HUES64 (cell line): ENCODE measurements at regions not wholly inside any gene's neighbourhood (a gene's known extent, or its start where the extent isn't known, plus 50 kb on each side); places are given as distances from the start of the nearest gene placed in this dataset.
"Not testable (repeated sequence)": the region's sequence is repeated elsewhere in the genome, so short reads cannot be mapped to it uniquely, and the experiment has no call there.

Experiments used
- H3K27ac ChIP-seq: 2 replicates; pipeline ENCODE4 v1.7.0; 2013; ENCODE audit warnings: low read depth, low read length, inconsistent platforms
- H3K27me3 ChIP-seq: 2 replicates; pipeline ENCODE4 v1.6.1; 2013; ENCODE audit warnings: mild to moderate bottlenecking, low read length; ENCODE audit not compliant: insufficient read depth
- H3K36me3 ChIP-seq: 2 replicates; pipeline ENCODE4 v1.6.1; 2013; ENCODE audit warnings: mild to moderate bottlenecking, low read length; ENCODE audit not compliant: insufficient read depth
- H3K4me1 ChIP-seq: 2 replicates; pipeline ENCODE4 v1.6.1; 2013; ENCODE audit warnings: mild to moderate bottlenecking, low read length, moderate library complexity; ENCODE audit not compliant: insufficient read depth
- H3K4me3 ChIP-seq: 2 replicates; pipeline ENCODE4 v1.5.1; 2013; ENCODE audit warnings: mild to moderate bottlenecking, low read length, moderate library complexity
- H3K9ac ChIP-seq: 2 replicates; pipeline ENCODE4 v1.6.1; 2013; ENCODE audit warnings: mild to moderate bottlenecking, low read depth, low read length
- H3K9me3 ChIP-seq: 2 replicates; pipeline ENCODE4 v1.6.1; 2013; ENCODE audit warnings: low read depth, low read length; ENCODE audit not compliant: insufficient read depth
- WGBS: fragments of 150-250, 120-280 bp; methylation state at CpG from one replicate; pipeline ENCODE4 v1.1.7; 2013; ENCODE audit warnings: missing lambda C conversion rate; 5-methylcytosine and 5-hydroxymethylcytosine counted together

DNA sequence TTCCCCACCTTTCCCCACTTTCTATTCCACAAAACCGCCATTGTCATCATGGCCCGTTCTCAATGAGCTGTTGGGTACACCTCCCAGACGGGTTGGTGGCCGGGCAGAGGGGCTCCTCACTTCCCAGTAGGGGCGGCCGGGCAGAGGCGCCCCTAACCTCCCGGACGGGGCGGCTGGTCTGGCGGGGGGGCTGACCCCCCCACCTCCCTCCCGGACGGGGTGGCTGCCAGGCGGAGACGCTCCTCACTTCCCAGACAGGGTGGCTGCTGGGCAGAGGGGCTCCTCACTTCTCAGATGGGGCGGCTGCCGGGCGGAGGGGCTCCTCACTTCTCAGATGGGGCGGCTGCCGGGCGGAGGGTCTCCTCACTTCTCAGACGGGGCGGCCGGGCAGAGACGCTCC, 299.7 kb downstream of the FLRT2 start:
- not testable (repeated sequence) for H3K9me3 ChIP-seq

DNA sequence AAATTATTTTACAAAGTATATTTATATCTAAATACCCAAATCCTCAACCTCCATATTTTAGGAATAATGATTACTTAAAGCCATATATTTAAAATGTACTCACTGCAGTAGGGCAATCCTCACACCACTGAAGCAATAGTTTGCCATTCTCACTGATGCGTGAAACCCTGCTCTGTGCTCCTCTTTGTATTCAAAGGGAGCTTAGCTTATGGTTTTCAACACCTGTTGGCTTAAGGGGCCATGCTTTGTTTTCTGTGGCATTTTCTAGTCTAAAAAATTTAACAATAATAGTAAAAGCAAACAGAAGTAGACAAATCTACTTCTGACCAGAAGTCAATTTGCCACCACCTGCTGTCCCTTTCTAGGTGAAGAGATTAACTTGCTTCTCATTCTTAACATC, 294.6 kb downstream of the FLRT2 start:
- no peak overlapping the region for H3K9ac ChIP-seq
- H3K36me3 ChIP-seq = no peaks in the 10 kb centered on the region
- 96% methylated on average over 1 of the region's 1 CpG for WGBS
- no peaks in the 10 kb centered on the region for H3K27me3 ChIP-seq
- no peaks in the 10 kb centered on the region for H3K9me3 ChIP-seq
- no peaks in the 10 kb centered on the region for H3K4me1 ChIP-seq
- no peak overlapping the region for H3K4me3 ChIP-seq
- H3K27ac ChIP-seq = no peak overlapping the region

More for the DNA sequence above, 299.7 kb downstream of the FLRT2 start:
- not testable (repeated sequence) for H3K4me3 ChIP-seq, H3K27me3 ChIP-seq, H3K36me3 ChIP-seq, H3K9ac ChIP-seq, H3K27ac ChIP-seq, H3K4me1 ChIP-seq
- WGBS = 96% methylated on average over 23 of the region's 25 CpGs

DNA sequence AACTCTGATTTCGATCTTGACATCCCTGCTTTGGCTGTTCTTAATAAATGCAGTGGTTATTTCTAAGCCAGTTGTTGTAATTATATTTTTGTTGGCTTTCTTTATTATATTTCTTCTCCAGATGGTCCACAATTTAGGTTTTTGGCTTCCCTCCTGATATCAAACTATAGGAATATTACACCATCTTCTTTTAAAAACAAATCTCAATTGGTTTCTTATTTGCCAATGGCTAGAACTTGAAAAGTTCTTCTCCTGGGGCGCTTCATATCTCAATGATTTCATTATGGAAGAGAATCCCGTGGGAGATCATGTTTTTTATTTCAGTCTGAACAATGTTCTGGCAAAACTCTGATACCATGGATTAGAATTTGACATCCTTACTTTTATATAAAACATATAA, 292.3 kb downstream of the FLRT2 start:
- 99% methylated on average over 3 of the region's 3 CpGs for WGBS
- no peaks in the 10 kb centered on the region for H3K9me3 ChIP-seq

DNA sequence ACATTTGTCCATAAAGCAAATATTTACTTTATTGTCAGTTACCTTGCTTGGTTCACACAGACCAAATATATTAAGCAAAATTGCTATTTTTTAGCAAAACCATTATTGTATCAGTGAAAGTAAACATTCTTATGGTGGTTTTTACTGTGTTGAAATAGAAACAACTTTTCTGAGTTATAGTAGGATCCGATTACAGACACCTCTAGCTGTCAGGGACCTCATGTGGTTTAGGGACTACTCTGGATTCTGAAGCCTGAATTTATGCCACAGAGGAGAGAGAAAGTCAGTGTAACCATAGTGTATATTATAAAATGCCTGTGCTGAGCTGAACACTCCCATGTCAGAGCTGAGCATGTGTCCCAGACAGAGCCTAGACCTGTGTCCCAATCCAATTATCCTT, 287.5 kb downstream of the FLRT2 start:
- Histone ChIP-seq H3K4me1 (no peaks in the 10 kb centered on the region), H3K9ac (no peak overlapping the region), H3K9me3 (no peaks in the 10 kb centered on the region), H3K27me3 (no peaks in the 10 kb centered on the region), H3K27ac (no peak overlapping the region), H3K36me3 (no peaks in the 10 kb centered on the region), H3K4me3 (no peak overlapping the region)
- WGBS = 96% methylated on average over 1 of the region's 1 CpG

More for the DNA sequence above, 292.3 kb downstream of the FLRT2 start:
- H3K36me3 ChIP-seq = no peaks in the 10 kb centered on the region
- no peak overlapping the region for H3K27ac ChIP-seq
- H3K9ac ChIP-seq = no peak overlapping the region
- no peaks in the 10 kb centered on the region for H3K4me1 ChIP-seq
- H3K27me3 ChIP-seq = no peaks in the 10 kb centered on the region
- H3K4me3 ChIP-seq = no peak overlapping the region

DNA sequence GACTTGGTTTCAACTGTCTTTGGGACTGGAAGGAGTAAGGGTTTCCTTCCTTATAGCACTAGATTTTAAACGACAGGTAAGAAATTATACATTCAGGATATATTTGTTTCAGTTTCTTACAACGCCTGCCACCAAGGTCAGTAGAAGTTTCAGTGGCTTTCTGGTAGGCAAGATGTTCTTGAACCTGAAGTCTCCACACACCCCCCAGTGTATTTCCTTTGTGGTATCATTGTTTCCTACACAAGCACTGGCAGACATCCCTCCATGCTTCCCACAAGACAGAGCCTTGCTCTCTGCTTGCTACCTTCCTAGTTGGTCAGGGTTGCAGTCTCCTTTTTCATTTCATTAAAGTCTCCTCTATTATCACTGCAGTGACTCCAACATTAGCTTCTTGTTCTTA, 283.1 kb downstream of the FLRT2 start:
- 100% methylated on average over 1 of the region's 2 CpGs for WGBS
- no peaks in the 10 kb centered on the region for H3K9me3 ChIP-seq

DNA sequence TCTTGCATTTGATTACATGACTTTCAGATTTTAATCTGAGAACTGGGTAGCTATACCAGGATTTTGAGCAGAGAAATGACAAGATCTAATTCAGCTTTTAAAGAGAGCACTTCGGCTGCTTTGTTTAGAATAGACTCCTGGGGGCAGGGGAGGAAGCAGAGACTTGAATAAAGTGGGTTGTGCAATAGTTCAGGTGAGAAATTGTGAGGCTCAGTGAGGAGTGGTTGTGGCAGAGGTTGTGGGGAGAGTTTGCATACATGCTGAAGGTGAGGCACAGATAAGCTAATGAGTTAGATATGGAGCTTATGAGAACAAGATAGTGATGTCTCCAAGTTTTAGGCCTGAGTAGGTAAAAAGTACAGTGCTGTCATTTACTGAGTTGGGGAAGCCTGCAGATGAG, 281.4 kb downstream of the FLRT2 start:
- Histone ChIP-seq H3K4me3 (no peak overlapping the region), H3K9ac (no peak overlapping the region), H3K9me3 (no peaks in the 10 kb centered on the region), H3K4me1 (no peaks in the 10 kb centered on the region), H3K27ac (no peak overlapping the region), H3K36me3 (no peaks in the 10 kb centered on the region), H3K27me3 (no peaks in the 10 kb centered on the region)
- WGBS = 62% methylated on average over 1 of the region's 1 CpG

More for the DNA sequence above, 283.1 kb downstream of the FLRT2 start:
- Histone ChIP-seq H3K27ac (no peak overlapping the region), H3K4me1 (no peaks in the 10 kb centered on the region), H3K4me3 (no peak overlapping the region), H3K9ac (no peak overlapping the region), H3K27me3 (no peaks in the 10 kb centered on the region), H3K36me3 (no peaks in the 10 kb centered on the region)

DNA sequence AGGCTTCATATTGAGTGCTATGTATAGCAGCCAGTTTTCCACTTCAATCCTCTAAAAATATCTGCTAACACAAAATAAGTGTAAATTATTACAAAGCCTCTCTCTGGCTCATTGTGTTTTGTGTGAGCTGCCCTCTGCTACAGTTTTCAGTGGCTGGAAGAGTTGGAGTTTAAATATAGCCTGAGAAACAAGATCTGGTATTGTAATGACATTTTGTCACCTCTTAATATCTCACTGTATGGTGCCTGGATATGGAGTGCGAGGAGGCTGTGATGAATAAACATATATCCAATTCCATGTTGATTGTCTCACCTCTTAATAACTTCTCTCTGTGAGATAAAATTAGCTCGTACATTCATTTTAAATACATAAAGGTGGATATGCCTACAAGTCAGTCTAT, 269.7 kb downstream of the FLRT2 start:
- no peak overlapping the region for H3K27ac ChIP-seq
- H3K4me3 ChIP-seq = no peak overlapping the region
- H3K9me3 ChIP-seq = peaks cover under 1% of the 10 kb centered on the region; the same call in 1 of the 2 replicates
- no peaks in the 10 kb centered on the region for H3K36me3 ChIP-seq
- H3K4me1 ChIP-seq = no peaks in the 10 kb centered on the region
- no peak overlapping the region for H3K9ac ChIP-seq
- H3K27me3 ChIP-seq = no peaks in the 10 kb centered on the region
- WGBS = no CpG with 5 or more reads among the region's 2 CpGs

DNA sequence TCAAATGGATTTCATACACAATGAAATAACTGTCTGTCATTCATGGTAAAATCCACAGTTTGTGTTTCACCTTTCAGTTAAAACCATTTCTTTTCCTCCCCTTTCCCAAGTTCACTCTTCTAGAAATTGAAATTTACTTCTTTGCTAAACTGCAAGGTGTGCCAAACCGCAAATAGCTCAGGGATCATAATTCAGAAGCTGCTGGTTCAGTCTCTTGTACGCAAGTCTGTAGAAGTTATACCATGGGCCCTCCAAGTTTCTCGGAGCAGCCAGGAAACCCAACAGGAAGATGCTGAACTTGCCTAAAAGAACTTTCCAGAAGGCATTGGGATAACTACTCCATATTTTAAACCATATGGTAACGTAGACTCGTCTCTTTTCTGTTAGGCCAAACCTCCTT, 268.9 kb downstream of the FLRT2 start:
- Histone ChIP-seq H3K27ac (no peak overlapping the region), H3K9ac (no peak overlapping the region), H3K9me3 (no peaks in the 10 kb centered on the region), H3K36me3 (no peaks in the 10 kb centered on the region), H3K4me1 (no peaks in the 10 kb centered on the region), H3K4me3 (no peak overlapping the region), H3K27me3 (no peaks in the 10 kb centered on the region)
- 90% methylated on average over 5 of the region's 5 CpGs for WGBS

DNA sequence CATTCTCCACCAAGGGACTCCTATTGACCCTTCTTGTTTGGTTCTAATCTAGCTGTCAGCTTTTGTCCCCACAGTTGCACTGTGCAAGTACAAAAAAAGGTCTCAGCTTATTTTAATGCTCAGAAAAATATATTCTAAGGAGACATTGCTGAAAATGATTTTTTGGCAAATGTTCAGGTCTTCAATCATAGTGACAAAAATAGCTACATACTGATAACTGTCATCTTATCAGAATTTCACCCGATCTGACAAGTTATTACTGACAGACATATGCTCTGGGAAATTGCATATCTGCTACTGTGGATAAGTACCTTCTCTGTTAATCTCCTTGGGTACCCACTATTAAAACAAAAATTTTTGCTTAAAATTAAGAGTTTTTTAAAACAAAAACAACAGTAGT, 263.6 kb downstream of the FLRT2 start:
- H3K36me3 ChIP-seq = no peaks in the 10 kb centered on the region
- WGBS = 95% methylated on average over 1 of the region's 1 CpG
- H3K9ac ChIP-seq = no peak overlapping the region
- H3K9me3 ChIP-seq = no peaks in the 10 kb centered on the region
- H3K4me3 ChIP-seq = no peak overlapping the region
- no peak overlapping the region for H3K27ac ChIP-seq
- no peaks in the 10 kb centered on the region for H3K4me1 ChIP-seq
- H3K27me3 ChIP-seq = no peaks in the 10 kb centered on the region

DNA sequence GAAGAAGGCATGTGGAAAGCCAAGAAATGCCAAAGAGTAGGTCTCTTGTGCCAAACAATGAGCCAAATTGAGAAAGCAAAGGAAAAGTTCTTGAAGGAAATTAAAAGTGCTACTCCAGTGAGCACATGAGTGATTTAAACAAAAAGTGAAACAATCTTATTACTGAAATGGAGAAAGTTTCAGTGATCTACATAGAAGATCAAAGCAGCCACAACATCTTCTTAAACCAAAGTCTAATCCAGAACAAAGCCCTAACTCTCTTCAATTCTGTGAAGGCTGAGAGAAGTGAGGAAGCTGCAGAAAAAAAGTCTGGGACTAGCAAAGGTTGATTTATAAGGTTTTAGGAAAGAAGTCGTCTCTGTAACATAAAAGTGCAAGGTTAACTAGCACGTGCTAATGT, 259.6 kb downstream of the FLRT2 start:
- H3K4me1 ChIP-seq = no peaks in the 10 kb centered on the region
- no peaks in the 10 kb centered on the region for H3K9me3 ChIP-seq
- H3K27ac ChIP-seq = no peak overlapping the region
- no peaks in the 10 kb centered on the region for H3K27me3 ChIP-seq
- no peaks in the 10 kb centered on the region for H3K36me3 ChIP-seq
- WGBS = 90% methylated on average over 2 of the region's 2 CpGs
- H3K4me3 ChIP-seq = no peak overlapping the region
- no peak overlapping the region for H3K9ac ChIP-seq

DNA sequence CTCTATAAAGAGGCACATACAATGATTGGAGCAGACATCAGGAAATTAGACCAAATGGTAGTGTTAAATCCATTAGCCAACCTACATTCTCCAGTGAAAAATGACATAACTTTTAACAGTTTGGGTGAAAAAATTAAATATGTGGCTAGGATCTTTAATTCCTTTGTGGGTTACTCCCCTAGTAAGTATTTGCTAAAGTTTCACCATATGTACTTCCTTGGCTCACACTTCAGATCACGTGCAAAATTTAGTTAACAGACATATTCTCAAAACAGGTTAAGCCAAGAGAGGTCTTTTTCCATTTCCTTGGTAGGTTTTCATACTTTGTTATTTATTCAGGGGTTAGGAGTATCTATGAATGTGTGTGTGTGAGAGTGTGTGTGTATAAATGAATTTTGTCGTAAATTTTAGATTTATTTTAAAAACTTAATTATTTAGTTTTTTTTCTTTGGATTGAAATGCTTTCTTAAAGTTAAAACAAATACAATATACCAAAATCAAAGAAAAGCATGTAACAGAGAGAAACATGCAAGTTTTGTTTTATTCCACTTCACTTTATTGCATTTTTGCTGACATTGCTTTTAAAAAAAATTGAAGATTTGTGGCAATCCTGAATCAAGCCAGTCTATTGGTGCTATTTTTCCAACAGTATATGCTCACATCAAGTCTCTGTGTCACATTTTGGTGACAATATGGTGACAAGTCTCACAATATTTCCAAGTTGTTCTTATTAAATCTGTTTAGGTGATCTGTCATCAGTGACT, 258.7 kb downstream of the FLRT2 start:
- no peaks in the 10 kb centered on the region for H3K4me1 ChIP-seq
- no peaks in the 10 kb centered on the region for H3K36me3 ChIP-seq
- H3K9me3 ChIP-seq = no peaks in the 10 kb centered on the region
- 100% methylated on average over 1 of the region's 2 CpGs for WGBS
- H3K4me3 ChIP-seq = no peak overlapping the region
- no peak overlapping the region for H3K9ac ChIP-seq
- H3K27me3 ChIP-seq = no peaks in the 10 kb centered on the region
- no peak overlapping the region for H3K27ac ChIP-seq

DNA sequence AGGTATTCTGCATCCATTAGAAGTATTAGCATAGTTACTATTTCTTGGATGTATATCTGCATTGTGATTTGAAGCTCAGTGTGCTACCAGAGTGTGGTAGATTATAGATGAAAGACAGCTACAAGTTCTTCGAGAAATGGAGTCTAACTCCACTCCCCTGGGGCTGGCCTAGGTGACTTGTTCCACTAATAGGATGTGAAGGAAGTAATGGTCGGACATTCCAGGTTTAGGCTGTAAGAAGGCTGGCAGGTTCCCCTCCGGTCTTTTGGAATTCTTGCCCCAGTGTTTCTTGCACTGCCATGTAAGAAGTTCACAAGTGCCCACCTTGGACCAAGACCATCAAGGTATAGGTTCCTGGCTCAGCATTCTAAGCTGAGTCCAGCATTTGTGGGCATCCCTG, 236.4 kb downstream of the FLRT2 start:
- no peaks in the 10 kb centered on the region for H3K9me3 ChIP-seq
- no peaks in the 10 kb centered on the region for H3K36me3 ChIP-seq
- H3K9ac ChIP-seq = no peak overlapping the region
- WGBS = 96% methylated on average over 3 of the region's 3 CpGs
- no peak overlapping the region for H3K4me3 ChIP-seq
- no peak overlapping the region for H3K27ac ChIP-seq
- peaks cover 11% of the 10 kb centered on the region; the same call in 1 of the 2 replicates for H3K27me3 ChIP-seq
- peaks cover 6% of the 10 kb centered on the region; the same call in 1 of the 2 replicates for H3K4me1 ChIP-seq
